GM18526 (cell line): ENCODE measurements at regions not wholly inside any gene's neighbourhood (a gene's known extent, or its start where the extent isn't known, plus 50 kb on each side); places are given as distances from the start of the nearest gene placed in this dataset.

Source experiments
- POLR2A ChIP-seq: IDR thresholded peaks from 3 replicates; pipeline ENCODE4 v1.6.1; 2011; ENCODE audit not compliant: insufficient read length; ENCODE audit errors: extremely low read depth

GRCh38 chr6:166716910-166717617 is 90.0 kb upstream of the RPS6KA2 start:
- no peak for TF ChIP-seq POLR2A

- TF ChIP-seq POLR2A = no peak
These were observed 88.9 kb upstream of the RPS6KA2 start for GRCh38 chr6:166715992-166716391.

DNA sequence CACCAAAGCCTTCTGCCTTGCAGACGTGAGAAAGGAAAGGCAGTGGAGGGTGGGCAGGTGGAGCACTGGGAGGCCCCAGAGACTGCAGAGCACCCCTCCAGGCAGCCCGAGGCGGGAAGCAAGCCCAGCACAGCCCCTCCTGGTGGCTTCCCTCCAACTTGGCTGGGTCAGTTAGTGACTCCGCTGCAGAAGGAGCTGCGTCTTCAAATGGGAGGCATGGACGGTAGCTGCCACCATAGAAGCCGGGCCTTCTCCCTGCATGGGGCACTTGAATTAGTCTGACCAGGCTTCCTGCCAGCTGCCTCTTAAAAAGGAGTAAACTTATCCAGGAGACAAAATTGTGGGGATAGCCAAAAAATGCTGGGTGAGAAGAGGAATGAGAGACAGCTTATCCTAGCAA is 88.0 kb upstream of the RPS6KA2 start:
- no peak for TF ChIP-seq POLR2A

- no peak for TF ChIP-seq POLR2A
These were observed 87.5 kb upstream of the RPS6KA2 start for GRCh38 chr6:166714581-166714980.

DNA sequence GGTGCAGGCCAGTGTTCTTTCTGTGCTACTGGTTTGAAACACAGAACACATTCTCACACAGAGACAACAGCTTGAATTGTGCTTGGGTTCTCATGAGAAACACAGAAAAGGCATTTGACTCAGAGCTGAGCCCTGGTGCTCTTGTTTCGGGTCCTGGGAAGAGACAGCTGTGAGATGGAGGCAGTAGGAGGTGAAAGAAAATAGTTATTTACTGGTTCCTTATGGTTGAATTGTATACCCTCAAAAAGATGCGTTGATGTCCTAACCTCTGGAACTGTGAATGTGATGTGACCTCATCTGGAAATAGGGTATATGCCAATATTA is 87.1 kb upstream of the RPS6KA2 start:
- TF ChIP-seq POLR2A = no peak

DNA sequence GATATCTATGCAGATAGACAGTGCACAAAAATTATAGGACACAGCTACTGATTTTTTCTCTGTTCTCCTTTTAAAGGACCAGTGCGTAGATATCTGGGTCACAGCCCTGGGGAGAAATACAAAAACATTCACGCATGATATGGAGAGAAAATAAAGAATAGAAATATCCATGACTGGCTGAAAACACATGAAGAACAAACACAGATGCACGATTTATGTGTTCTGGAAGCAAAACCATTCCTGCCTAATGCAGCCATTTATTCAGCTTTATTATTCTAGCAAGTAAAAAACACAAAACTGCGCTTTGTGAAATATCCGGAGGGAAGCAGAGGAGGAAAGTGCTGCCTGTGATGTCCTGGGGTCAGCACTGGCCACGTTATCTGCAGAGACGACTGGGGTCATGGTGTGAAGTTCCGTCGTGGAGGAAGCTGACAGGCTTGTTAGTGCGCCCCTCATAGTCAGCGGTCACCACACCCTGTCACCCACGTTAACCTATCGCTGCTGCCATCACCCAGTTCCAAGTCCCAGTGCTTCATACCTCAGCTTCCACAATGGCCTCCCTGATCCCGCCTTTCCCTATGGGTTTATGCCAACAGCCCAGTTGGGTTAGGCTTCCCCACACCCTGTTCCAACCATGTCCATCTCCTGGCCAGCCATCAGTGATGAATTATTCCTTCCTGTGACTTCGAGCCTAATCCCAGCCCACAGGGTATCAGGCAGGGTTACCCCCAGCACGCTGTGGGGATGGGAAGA is 86.6 kb upstream of the RPS6KA2 start:
- no peak for TF ChIP-seq POLR2A

- no peak for TF ChIP-seq POLR2A
These were observed 85.5 kb upstream of the RPS6KA2 start for GRCh38 chr6:166712286-166713228.

GRCh38 chr6:166710084-166710483 is 83.0 kb upstream of the RPS6KA2 start:
- no peak for TF ChIP-seq POLR2A

DNA sequence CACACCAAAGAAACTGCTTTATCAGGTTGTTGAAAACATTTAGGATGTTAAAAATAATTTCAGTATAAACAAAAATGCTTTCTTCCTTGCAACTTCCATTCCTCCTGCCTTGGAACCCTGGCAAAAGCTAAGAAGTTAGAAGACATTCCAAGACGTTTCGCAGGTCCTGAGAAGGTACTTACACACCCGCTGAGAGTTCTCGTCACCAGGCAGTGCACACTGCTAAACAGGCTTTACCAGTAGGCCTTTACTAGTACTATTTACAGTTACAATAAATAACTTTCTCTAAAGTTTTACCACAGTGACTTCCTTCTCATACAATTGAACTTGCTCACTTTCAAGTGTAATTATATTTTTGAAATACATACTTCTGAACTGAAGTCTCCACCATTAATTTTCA is 81.4 kb upstream of the RPS6KA2 start:
- TF ChIP-seq POLR2A = no peak

- TF ChIP-seq POLR2A = no peak
These were observed 80.0 kb upstream of the RPS6KA2 start for GRCh38 chr6:166707045-166707444.

DNA sequence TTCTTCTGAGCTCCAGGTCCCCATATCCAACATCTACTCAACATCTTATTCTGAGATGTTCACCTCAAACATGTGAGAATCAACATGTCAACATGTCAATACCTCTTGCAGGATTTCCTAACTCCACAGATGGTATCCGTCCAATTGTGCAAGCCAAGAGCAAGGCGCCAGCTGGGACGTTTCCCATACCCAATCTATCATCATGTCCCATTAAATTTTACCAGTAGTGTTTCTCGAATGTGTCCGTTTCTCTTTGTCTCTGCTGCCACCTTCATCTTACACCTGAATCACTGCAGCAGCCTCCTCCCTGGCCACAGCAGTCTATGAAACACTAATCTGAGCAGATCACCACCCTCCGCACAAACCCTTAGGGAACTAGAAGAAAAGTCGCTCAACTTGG is 78.0 kb upstream of the RPS6KA2 start:
- TF ChIP-seq POLR2A = no peak

- TF ChIP-seq POLR2A = no peak
These were observed 77.1 kb upstream of the RPS6KA2 start for GRCh38 chr6:166704171-166704570.

GRCh38 chr6:166703149-166703710 is 76.2 kb upstream of the RPS6KA2 start:
- TF ChIP-seq POLR2A = no peak

- TF ChIP-seq POLR2A = no peak
These were observed 70.1 kb upstream of the RPS6KA2 start for GRCh38 chr6:166697113-166697512.

DNA sequence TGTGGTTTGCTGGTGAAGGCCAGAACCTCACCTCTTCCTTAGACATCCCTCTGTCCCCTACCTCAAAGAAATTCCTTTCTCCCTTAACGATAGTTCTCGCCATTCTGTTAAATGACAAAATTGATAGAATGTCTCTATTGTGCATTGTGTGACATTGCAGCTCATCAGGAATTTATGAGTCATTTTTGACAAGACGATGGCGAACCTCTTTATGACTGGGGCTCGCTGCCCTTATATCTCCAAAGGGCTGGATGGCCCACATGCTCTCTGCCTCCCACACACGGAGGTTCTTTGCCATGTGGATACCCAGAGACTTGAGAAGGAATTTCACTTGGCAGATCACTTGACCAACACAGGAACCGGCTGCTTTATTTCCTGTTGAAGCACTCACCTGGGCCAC is 66.8 kb upstream of the RPS6KA2 start:
- TF ChIP-seq POLR2A = no peak
